Neuronal stem cell (in vitro differentiated cells): ENCODE measurements at regions not wholly inside any gene's neighbourhood (a gene's known extent, or its start where the extent isn't known, plus 50 kb on each side); places are given as distances from the start of the nearest gene placed in this dataset.
"Not testable (repeated sequence)": the region's sequence is repeated elsewhere in the genome, so short reads cannot be mapped to it uniquely, and the experiment has no call there.

ENCODE experiments used
- DNase-seq: peaks from one replicate; pipeline ENCODE4 v3.0.0-alpha.2; 2013; ENCODE audit warnings: low spot score
- H2AFZ ChIP-seq: one replicate; pipeline ENCODE4 v1.6.1; 2013; ENCODE audit warnings: mild to moderate bottlenecking, low read length, inconsistent platforms
- H2AK5ac ChIP-seq: 2 replicates; pipeline ENCODE4 v1.6.1; 2013; ENCODE audit warnings: low read depth, mild to moderate bottlenecking, inconsistent platforms, low read length, moderate library complexity, mixed read lengths
- H2BK120ac ChIP-seq: 2 replicates; pipeline ENCODE4 v1.6.1; 2013; ENCODE audit warnings: low read depth, mild to moderate bottlenecking, inconsistent platforms, low read length, moderate library complexity, mixed read lengths
- H2BK12ac ChIP-seq: one replicate; pipeline ENCODE4 v1.6.1; 2013; ENCODE audit warnings: low read length, inconsistent platforms
- H2BK15ac ChIP-seq: 2 replicates; pipeline ENCODE4 v1.6.1; 2013; ENCODE audit warnings: mild to moderate bottlenecking, low read length, inconsistent platforms, mixed read lengths
- H2BK5ac ChIP-seq: one replicate; pipeline ENCODE4 v1.6.1; 2013; ENCODE audit warnings: inconsistent platforms, mild to moderate bottlenecking, low read length, moderate library complexity
- H3K14ac ChIP-seq: one replicate; pipeline ENCODE4 v1.6.1; 2013; ENCODE audit warnings: low read length, inconsistent platforms
- H3K18ac ChIP-seq: 2 replicates; pipeline ENCODE4 v1.6.1; 2013; ENCODE audit warnings: low read length, inconsistent platforms
- H3K23ac ChIP-seq: 2 replicates; pipeline ENCODE4 v1.6.1; 2013; ENCODE audit warnings: low read depth, mild to moderate bottlenecking, mixed read lengths, low read length, inconsistent platforms; ENCODE audit not compliant: poor library complexity
- H3K27ac ChIP-seq: replicated peaks from 3 replicates; pipeline ENCODE4 v1.5.1; 2013; ENCODE audit warnings: low read length, inconsistent platforms
- H3K27me3 ChIP-seq, 3 experiments: 2 replicates each; pipeline ENCODE4 v1.6.1; 2013; ENCODE audit warnings: low read length in 3 of 3, mild to moderate bottlenecking in 2 of 3, inconsistent platforms in 1 of 3, low read depth in 1 of 3, mixed read lengths in 1 of 3, moderate library complexity in 1 of 3; ENCODE audit not compliant: control insufficient read depth in 3 of 3, insufficient read depth in 3 of 3
- H3K36me3 ChIP-seq, 2 donors: replicated peaks in 1 of 2; 2 replicates each; pipeline ENCODE4 v1.6.1; 2013; ENCODE audit warnings: low read length in 2 of 2; ENCODE audit not compliant: control insufficient read depth in 2 of 2, insufficient read depth in 2 of 2
- H3K4ac ChIP-seq: 2 replicates; pipeline ENCODE4 v1.6.1; 2013; ENCODE audit warnings: inconsistent platforms, mild to moderate bottlenecking, low read length, moderate library complexity
- H3K4me1 ChIP-seq, 2 donors: 1 replicate in 1 of 2; 2 replicates in 1 of 2; pipeline ENCODE4 v1.6.1; 2013; ENCODE audit warnings: low read length in 2 of 2, low read depth in 1 of 2; ENCODE audit not compliant: control insufficient read depth in 2 of 2, insufficient read depth in 1 of 2
- H3K4me2 ChIP-seq: one replicate; pipeline ENCODE4 v1.6.1; 2013; ENCODE audit warnings: mild to moderate bottlenecking, low read length, inconsistent platforms; ENCODE audit not compliant: insufficient read depth, poor library complexity, severe bottlenecking
- H3K4me3 ChIP-seq, 2 donors: 2 replicates each; pipeline ENCODE4 v1.5.1; 2013; ENCODE audit warnings: low read length in 2 of 2, mild to moderate bottlenecking in 2 of 2, inconsistent platforms in 1 of 2, moderate library complexity in 1 of 2
- H3K79me1 ChIP-seq: one replicate; pipeline ENCODE4 v1.6.1; 2013; ENCODE audit warnings: low read depth, mild to moderate bottlenecking, inconsistent platforms, low read length, moderate library complexity
- H3K9ac ChIP-seq: one replicate; pipeline ENCODE4 v1.6.1; 2013; ENCODE audit warnings: mild to moderate bottlenecking, low read depth, low read length, inconsistent platforms; ENCODE audit not compliant: poor library complexity
- H3K9me3 ChIP-seq, 2 donors: replicated peaks in 1 of 2; 2 replicates each; pipeline versions ENCODE3 to v1.6.1; 2013; ENCODE audit warnings: low read length in 2 of 2, mild to moderate bottlenecking in 2 of 2, inconsistent platforms in 1 of 2, low read depth in 1 of 2, mixed read lengths in 1 of 2, moderate library complexity in 1 of 2; ENCODE audit not compliant: control insufficient read depth in 2 of 2, insufficient read depth in 1 of 2
- H4K8ac ChIP-seq: one replicate; pipeline ENCODE4 v1.6.1; 2013; ENCODE audit warnings: low read depth, mild to moderate bottlenecking, inconsistent platforms, low read length, moderate library complexity
- H4K91ac ChIP-seq: one replicate; pipeline ENCODE4 v1.6.1; 2013; ENCODE audit warnings: low read length, low read depth, mild to moderate bottlenecking, inconsistent platforms; ENCODE audit not compliant: poor library complexity
- WGBS, 2 donors: extraction: QIAGEN DNeasy Blood & Tissue Kit; methylation state at CpG; one replicate each; pipeline ENCODE4 v1.1.7; 2013; ENCODE audit warnings: missing lambda C conversion rate in 2 of 2, mixed read lengths in 1 of 2; ENCODE audit not compliant: insufficient read length in 2 of 2, insufficient replicate concordance in 1 of 2; ENCODE audit errors: extremely low coverage in 2 of 2; 5-methylcytosine and 5-hydroxymethylcytosine counted together

GRCh38 chr7:145431834-145432233 lies 596.0 kb upstream of the TPK1 start:
- Histone ChIP-seq H4K8ac (no peak overlapping the region), H2BK12ac (no peak overlapping the region), H3K4me2 (no peak overlapping the region), H2BK5ac (no peak overlapping the region), H2AK5ac (no peak overlapping the region), H4K91ac (no peak overlapping the region), H3K4me1 (peaks cover 0 to 2% of the 10 kb centered on the region in 2 donors), H3K18ac (no peak overlapping the region), H3K14ac (no peak overlapping the region), H2BK15ac (no peak overlapping the region), H3K4me3 (no peak overlapping the region), H3K4ac (no peak overlapping the region), H3K23ac (no peak overlapping the region), H3K27ac (no peak overlapping the region), H3K9ac (no peak overlapping the region), H3K36me3 (no peaks in the 10 kb centered on the region), H3K9me3 (peaks cover 0 to 2% of the 10 kb centered on the region in 2 donors), H3K27me3 (no peaks in the 10 kb centered on the region), H2AFZ (no peak overlapping the region), H3K79me1 (no peaks in the 10 kb centered on the region), H2BK120ac (no peak overlapping the region)
- no peak for DNase-seq
- WGBS, 2 donors: no CpG with 5 or more reads among the region's 1 CpG

GRCh38 chr7:145418481-145418880 lies 582.6 kb upstream of the TPK1 start:
- not testable (repeated sequence) for H3K14ac ChIP-seq, H2AFZ ChIP-seq, H2BK5ac ChIP-seq, H3K18ac ChIP-seq, H3K4me3 ChIP-seq, H2BK12ac ChIP-seq, H3K4me1 ChIP-seq, H3K4ac ChIP-seq, H4K8ac ChIP-seq, H3K79me1 ChIP-seq, H3K27me3 ChIP-seq, H3K36me3 ChIP-seq, H2BK120ac ChIP-seq, H4K91ac ChIP-seq, DNase-seq, H3K4me2 ChIP-seq, H2BK15ac ChIP-seq, H3K23ac ChIP-seq, H3K27ac ChIP-seq, H3K9me3 ChIP-seq, H2AK5ac ChIP-seq, H3K9ac ChIP-seq
- WGBS, 2 donors: no CpG with 5 or more reads among the region's 8 CpGs

GRCh38 chr7:145411066-145411465 lies 575.2 kb upstream of the TPK1 start:
- Histone ChIP-seq H3K4me1 (no peaks in the 10 kb centered on the region), H3K4ac (no peak overlapping the region), H3K23ac (no peak overlapping the region), H2AK5ac (no peak overlapping the region), H4K8ac (no peak overlapping the region), H3K9ac (no peak overlapping the region), H2BK120ac (no peak overlapping the region), H3K18ac (no peak overlapping the region), H2AFZ (no peak overlapping the region), H3K79me1 (no peaks in the 10 kb centered on the region), H3K27me3 (no peaks in the 10 kb centered on the region), H3K4me2 (no peak overlapping the region), H3K4me3 (no peak overlapping the region), H4K91ac (no peak overlapping the region), H2BK12ac (no peak overlapping the region), H3K9me3 (no peaks in the 10 kb centered on the region), H2BK15ac (no peak overlapping the region), H3K27ac (no peak overlapping the region), H3K14ac (no peak overlapping the region), H2BK5ac (no peak overlapping the region), H3K36me3 (no peaks in the 10 kb centered on the region)
- WGBS, 2 donors: 100% methylated on average over 1 of the region's 3 CpGs; no CpG with 5 or more reads in 1 of the 2 donors
- no peak for DNase-seq

- H4K91ac ChIP-seq: no peak overlapping the region
- H4K8ac ChIP-seq: no peak overlapping the region
- no peak overlapping the region for H3K23ac ChIP-seq
- no CpG with 5 or more reads among the region's 1 CpG for WGBS, 2 donors
- no peak overlapping the region for H3K4me3 ChIP-seq
- no peak overlapping the region for H2AK5ac ChIP-seq
- no peak overlapping the region for H2BK5ac ChIP-seq
- H3K4me1 ChIP-seq: no peaks in the 10 kb centered on the region
- H3K79me1 ChIP-seq: no peaks in the 10 kb centered on the region
- no peak overlapping the region for H3K14ac ChIP-seq
- no peaks in the 10 kb centered on the region for H3K9me3 ChIP-seq
- no peak overlapping the region for H3K9ac ChIP-seq
- no peak overlapping the region for H3K18ac ChIP-seq
- no peak overlapping the region for H2BK120ac ChIP-seq
- no peaks in the 10 kb centered on the region for H3K36me3 ChIP-seq
- no peaks in the 10 kb centered on the region for H3K27me3 ChIP-seq
- H2AFZ ChIP-seq: no peak overlapping the region
- H2BK12ac ChIP-seq: no peak overlapping the region
- H3K4me2 ChIP-seq: no peak overlapping the region
- H3K4ac ChIP-seq: no peak overlapping the region
- H3K27ac ChIP-seq: no peak overlapping the region
- H2BK15ac ChIP-seq: no peak overlapping the region
- peak; percentile 2 for DNase-seq
Measured at GRCh38 chr7:145398758-145399157, 562.9 kb upstream of the TPK1 start.
